GM19025 (cell line): ENCODE measurements at regions not wholly inside any gene's neighbourhood (a gene's known extent, or its start where the extent isn't known, plus 50 kb on each side); places are given as distances from the start of the nearest gene placed in this dataset.

Experiments
- ATAC-seq: cut with Tn5 transposase; IDR thresholded peaks from one replicate; pipeline ENCODE4 v1.9.1; 2021; ENCODE audit warnings: mild to moderate bottlenecking, low read depth, moderate library complexity; ENCODE audit not compliant: unreplicated experiment

DNA sequence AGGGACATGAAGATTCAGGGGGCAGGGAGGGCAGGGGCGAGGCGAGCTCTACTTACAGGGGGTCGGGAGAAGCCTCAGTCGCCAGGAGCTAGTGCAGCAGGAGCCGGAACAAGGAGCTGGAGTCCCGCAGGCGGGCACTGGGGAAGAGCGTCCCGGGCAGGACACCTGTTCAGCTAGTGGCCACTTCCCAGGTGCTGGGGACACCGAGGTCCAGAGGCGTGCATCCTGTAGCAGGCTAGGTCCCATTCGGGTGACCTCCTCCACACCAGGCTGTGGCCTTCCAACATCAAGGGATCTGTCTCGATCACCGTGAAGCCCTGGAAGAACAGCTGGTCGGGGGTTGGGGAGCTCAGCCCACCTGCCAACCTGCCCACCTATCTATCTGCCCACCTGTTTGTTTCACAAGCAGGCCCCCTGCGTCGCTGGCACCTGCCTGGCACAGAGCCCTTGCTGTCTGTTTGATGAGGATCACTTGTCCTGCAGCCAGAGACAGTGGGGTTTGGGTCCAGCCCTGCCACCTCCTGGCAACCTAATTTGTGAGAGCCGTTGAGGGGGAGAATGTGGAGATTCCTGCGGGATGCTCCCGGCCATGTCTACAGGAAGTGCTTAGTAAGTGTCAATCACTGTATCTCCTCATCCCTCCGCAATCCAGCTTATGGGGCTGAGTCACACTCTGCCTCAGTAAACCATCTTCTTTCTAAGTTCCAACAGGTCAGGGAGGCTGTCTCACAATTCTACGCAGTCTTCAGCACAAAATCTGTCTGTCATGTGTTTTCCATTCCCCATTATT lies 940.9 kb downstream of the BRD1 start:
- no peak for ATAC-seq

- ATAC-seq = no peak
Measured at GRCh38 chr22:48885919-48886305, 941.8 kb downstream of the BRD1 start.

GRCh38 chr22:48885271-48885918 lies 942.3 kb downstream of the BRD1 start:
- no peak for ATAC-seq

GRCh38 chr22:48884786-48885185 lies 942.9 kb downstream of the BRD1 start:
- no peak for ATAC-seq

- no peak for ATAC-seq
Measured at GRCh38 chr22:48884324-48884723, 943.3 kb downstream of the BRD1 start.

- no peak for ATAC-seq
Measured at GRCh38 chr22:48883211-48883960, 944.3 kb downstream of the BRD1 start.

- ATAC-seq = no peak
Measured at GRCh38 chr22:48882636-48883200, 945.0 kb downstream of the BRD1 start.

DNA sequence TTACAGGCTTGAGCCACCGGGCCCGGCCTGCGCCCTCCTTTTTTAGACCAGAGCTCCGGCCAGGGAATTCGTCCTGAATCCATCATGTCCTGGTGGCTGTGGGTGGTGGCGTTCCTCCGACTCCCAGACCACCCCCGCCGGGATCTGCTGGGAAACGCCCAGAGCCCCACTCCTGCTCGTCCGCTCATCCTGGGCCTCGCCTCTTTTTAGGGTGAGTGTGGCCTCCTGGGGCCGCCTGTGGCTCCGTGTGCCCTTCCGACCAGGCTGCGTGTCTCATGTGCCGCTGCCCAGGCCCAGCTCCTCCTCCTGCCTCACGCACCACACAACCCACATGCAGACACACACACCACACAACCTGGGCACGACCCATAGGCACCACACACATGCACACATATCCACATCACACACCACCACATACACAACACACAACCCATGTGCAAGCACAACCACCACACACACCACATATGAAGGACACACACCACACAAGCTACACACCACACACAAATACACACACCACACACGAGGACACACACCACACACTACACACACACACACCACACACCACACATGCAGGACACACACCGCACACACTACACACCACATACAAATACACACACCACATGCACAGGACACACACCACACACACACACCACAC lies 946.2 kb downstream of the BRD1 start:
- ATAC-seq = no peak

- no peak for ATAC-seq
Measured at GRCh38 chr22:48880749-48881148, 946.9 kb downstream of the BRD1 start.

DNA sequence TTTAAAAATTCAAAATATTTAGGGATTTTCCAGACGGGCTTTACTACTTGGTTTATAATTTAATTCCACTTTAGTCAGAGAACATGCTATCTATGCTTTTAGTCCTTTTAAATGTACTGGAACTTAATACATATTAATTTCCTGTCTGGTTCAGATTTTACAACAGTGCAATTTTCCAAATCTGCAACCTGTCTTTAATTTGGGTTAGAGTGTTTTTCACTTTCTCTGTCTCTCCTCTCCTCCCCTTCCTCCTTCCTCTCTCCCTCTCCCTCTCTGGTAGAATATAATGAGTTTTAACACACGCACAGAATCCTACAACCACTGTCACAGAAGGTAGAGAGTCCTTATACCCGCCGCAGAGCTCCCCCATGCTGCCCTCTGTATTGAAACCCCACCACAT lies 950.7 kb downstream of the BRD1 start:
- no peak for ATAC-seq

DNA sequence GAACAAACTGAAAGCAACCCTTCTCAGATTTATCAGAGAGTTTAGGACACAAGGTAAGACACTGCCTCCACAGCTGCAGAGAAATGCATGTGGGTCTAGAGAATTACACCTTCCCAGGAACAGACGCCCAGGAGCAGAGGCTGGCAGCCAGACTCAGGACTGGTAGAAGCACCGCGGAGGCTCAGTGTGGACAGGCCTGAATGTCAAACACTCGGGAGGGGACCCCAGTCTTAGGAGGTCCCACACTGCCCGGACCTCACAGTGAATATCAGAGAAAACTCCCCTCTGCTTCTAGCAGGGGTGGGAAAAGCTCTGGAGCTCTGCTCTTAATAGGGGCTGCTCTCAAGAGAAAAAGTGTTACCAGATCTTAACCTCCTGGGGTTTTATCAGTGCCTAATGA lies 952.7 kb downstream of the BRD1 start:
- no peak for ATAC-seq

GRCh38 chr22:48873191-48873520 lies 954.5 kb downstream of the BRD1 start:
- ATAC-seq = no peak

GRCh38 chr22:48872271-48873190 lies 955.1 kb downstream of the BRD1 start:
- no peak for ATAC-seq

GRCh38 chr22:48871176-48871840 lies 956.4 kb downstream of the BRD1 start:
- no peak for ATAC-seq

- ATAC-seq = no peak
Measured at GRCh38 chr22:48870436-48870835, 957.2 kb downstream of the BRD1 start.

DNA sequence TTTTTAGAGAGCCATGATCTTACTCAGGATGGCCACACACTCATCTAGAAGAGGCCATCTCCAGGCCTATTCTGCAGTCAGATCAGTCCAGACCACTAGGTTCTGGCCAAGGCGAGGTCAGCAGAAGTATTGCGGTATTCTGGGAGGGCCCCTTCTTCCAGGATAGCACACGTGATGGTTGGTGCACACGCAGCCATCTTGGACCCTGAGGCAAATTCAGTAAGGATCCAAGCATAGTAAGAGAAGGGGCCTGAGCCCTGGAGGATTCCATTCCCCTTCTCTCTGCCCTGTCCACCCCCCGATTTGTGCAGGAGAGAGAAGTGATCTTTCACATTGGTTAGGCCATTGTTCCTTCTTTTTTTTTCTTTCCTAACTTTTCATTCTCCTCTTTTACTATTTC lies 957.9 kb downstream of the BRD1 start:
- no peak for ATAC-seq

DNA sequence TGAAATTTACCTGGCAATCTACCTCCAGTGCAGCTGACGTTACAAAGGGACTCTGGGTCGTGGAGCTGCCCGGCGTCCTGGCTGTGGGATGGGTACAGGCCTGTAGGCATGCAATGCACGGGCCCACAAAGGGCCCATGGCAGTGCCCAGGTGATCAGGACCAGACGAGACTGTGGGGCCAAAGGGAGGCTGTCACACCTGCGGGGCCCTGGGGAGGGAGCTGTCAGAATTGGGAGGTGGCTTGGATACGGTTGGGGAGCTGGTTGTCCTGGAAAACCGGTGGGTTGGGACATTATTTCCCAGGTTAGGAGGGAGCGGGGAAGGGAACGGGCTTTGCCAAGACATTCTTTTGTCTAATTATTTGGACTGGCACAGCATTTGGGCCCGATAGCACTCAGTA lies 958.5 kb downstream of the BRD1 start:
- ATAC-seq = no peak

- ATAC-seq = no peak
Measured at GRCh38 chr22:48868554-48868953, 959.1 kb downstream of the BRD1 start.

GRCh38 chr22:48867891-48868290 lies 959.8 kb downstream of the BRD1 start:
- no peak for ATAC-seq
